GM19025 (cell line): ENCODE measurements at regions not wholly inside any gene's neighbourhood (a gene's known extent, or its start where the extent isn't known, plus 50 kb on each side); places are given as distances from the start of the nearest gene placed in this dataset.

Experiments used
- ATAC-seq: cut with Tn5 transposase; IDR thresholded peaks from one replicate; pipeline ENCODE4 v1.9.1; 2021; ENCODE audit warnings: mild to moderate bottlenecking, low read depth, moderate library complexity; ENCODE audit not compliant: unreplicated experiment

DNA sequence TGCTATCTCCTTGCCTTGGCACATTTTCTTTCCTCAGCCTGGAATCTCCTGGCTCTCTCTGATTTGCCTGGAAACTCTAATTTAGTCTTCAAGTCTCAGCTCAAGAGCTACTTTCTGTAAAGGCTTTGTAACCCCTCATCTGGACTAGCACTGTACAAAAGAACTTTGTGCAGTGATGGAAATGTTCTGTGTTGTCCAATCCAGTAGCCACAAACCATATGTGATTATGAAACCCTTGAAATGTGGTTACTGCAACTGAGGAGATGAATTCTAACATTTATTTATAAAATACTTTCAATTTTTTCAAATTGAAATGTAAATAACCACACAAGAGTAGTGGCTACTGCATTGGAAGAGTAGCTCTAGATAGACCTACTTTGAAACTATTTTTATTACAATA, 66.6 kb upstream of the HS3ST1 start:
- ATAC-seq, result no peak

DNA sequence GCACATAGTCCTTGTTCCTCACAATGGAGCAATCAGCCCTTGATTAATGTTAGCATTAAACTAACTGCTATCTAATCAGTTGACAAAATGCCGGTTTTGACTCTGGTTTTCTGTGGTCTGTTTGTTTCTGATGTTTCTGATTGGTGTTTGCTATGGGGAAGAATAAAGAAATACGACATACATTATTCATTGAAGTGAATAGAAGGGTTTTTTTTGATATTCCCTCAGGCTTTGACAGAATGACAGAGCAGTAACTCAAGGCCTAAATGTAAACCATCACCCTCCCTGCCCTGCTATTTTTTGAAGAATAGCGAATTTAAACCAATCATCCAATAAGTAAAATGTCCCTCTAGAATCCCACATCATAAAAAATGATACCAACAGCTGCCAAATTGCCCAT, 65.5 kb upstream of the HS3ST1 start:
- ATAC-seq, result no peak

DNA sequence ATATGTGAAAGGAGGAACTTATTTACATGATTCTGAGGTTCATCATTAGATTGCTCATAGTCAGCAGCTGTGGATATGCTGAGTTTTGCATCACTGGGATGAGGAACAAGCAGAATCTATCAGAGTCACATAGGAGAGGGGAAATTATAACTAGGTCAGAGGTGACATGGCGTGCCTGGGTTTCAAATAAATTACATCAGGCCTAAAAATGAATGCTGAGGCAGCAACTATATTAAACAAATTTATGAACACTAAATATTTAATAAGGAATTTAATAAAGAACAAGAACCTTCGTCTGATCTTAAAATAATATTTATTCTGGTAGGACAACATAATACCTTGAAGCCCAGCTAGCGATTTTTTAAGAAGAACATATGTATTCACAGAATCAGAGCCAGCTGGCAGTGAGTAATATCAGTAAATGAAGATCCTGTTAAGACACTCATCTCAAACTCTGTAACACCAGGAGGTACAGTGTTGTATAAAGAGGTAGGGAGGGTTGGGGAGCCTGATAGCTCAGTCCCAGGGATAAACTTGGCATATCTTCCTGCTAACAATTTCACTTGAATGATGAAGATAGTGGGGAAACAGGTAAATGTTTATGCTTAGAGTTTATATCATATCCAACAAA, 60.9 kb upstream of the HS3ST1 start:
- no peak for ATAC-seq

DNA sequence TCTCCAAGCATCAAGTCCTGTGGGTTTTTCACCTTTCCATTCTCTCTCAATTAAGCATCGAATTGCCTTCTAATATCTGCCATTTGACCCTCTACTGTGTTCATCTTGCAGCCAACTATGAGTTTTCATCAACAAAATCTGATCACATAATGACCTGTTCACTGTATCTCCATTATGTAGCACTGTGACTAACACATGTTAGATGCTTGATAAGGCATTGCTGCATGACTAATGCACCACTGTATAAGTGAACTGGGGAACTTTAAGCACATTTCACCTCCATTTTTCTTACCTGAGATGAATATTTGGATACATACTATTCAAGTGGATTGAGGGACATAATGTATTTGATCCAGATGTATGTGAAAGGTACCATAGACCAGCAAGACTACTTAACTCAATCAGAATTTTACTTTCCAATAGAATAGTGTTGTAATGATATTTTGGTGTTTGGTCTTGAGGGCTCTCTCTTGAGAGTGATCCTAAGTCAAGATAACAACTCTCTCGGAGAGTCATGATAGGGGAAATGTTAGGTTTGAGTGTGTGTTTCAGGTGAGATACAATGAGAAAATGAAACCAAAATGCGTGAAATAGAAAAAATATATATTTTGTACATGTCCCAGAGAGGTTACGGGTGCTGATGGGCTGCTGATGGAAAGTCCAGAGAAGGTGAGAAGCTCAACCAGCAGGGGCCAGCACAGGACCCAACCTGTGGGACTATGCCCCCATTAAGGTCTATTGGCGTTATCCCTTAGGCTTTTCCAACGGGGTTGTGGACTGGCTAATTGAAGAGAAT, 60.2 kb upstream of the HS3ST1 start:
- no peak for ATAC-seq

DNA sequence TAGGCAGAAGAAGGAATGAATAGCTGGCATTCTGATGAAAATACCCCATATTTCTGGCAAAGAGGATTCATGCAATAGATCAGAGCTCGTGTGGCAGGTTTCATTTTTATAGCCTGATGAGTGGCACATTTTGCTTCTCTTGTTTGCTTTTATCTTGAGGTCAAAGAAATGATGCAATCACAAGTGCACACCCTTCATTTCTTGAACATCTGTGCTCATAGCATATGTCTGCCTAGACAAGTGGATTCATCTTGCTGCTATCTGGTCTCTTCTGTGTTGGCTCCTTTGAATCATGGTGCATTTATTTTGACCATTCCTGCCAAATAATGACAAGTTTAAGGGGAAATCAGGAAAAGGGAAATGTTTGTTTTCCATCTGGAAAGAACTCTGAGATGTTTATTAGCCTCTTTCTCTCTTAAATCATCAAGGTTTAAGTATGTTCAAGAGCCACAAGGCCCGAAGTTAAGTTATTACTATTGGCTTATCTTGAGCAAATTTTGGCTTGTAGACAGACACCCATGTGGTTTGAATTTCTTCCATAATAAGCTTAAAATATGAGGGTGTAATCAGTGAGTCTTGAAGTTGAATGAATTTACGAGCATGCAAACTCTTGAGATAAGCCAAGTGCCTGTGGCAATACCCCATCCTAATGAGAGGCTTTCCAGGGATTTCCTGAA, 59.3 kb upstream of the HS3ST1 start:
- ATAC-seq, result no peak

DNA sequence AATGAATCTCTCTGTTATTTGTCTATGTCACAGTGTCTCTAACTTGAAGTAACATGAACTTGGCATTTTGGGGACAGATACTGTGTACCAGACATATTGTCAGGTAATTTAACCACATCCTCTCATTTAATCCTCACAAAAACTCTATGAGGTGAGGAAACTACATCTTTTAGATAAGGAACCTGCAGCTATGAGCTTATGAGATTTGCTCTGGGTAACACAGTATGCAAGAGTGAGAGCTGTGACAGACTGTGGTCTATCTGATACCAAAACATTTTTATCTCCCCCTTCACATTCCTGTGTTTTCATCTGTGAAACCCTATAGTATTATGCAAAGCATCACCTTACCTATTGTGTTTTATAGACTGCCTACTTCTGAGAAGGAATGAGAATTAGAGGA, 58.4 kb upstream of the HS3ST1 start:
- ATAC-seq, result no peak

DNA sequence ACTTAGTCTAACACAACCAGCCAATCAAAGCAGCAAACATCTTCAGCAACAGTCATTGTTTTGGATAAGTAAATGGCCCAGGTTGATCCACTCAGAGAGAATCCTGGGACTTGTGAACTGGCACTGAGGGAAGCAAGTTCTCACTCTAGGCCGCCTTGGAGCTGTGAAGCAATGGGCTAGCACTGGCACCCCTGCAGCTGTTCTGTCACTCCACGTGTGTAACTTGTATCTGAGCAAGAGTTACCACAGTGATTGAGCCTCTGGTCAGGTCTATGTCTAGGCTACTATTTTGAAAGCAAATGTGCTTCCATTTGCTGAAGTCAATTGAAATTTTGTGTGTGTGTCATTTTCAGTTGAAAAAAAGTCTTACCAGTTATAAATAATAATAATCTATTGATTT, 57.2 kb upstream of the HS3ST1 start:
- ATAC-seq, result no peak

DNA sequence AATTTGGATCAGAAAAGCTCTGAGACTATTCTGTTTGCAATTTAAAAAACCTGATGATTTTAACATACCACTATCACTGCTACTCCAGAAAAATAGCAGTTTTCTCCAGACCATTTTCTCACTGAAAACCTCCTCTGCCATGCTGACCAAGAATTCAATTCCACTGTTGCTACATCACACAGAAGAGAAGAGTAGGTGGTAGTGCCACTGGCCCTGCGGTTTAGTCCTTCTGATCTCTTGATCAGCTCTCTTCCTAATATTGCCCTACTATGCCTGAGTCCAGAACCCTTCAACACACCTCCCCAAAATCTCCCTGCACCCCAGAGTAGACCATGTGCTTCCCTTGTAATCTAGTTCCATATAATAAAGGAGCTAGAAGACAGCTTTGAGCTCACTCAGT, 55.8 kb upstream of the HS3ST1 start:
- ATAC-seq, result no peak

DNA sequence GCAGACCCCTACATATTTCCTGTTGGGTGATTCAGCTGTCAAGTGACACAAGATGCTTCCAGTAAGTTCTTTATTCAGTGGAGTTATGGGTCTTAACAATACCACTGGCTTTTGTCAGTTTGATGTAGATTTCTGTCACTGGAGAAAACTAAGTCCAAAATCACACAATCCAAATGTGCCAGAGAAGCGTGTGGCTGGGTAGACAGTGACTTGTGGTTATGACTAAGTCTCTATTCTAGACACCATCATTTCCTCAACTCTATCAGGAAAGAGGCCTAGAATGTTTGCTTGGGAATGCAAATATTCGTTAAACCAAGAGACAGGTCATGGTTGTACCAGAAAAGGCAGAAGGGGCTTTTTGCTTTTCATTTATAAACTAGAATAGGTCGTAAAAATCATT, 54.4 kb upstream of the HS3ST1 start:
- ATAC-seq, result no peak

DNA sequence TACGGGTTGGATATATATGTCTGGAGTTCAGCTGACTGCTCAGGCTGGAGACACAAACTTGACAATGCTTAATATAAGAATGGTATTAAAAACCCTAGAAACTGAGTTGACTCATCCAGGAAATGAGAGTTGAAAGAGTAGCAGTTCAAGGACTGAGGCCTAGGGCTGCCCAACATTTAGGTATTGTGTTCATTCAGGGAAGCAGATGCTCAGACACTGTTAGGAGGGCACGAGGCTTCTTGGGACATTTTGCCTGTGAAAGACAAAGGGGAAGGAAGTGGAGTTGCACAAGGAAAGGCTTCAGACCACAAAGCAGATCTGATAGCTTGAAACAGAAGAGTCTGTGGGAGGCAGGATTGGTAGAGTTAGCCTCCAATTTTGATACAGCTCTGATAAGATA, 52.0 kb upstream of the HS3ST1 start:
- ATAC-seq, result peak; percentile 66
